ENCODE measurements at regions not wholly inside any gene's neighbourhood (a gene's known extent, or its start where the extent isn't known, plus 50 kb on each side); places are given as distances from the start of the nearest gene placed in this dataset.
A peak's percentile ranks its signal among the peaks of the same experiment; 100 is the strongest.
"Not testable (repeated sequence)": the region's sequence is repeated elsewhere in the genome, so short reads cannot be mapped to it uniquely, and the experiment has no call there.

DNA sequence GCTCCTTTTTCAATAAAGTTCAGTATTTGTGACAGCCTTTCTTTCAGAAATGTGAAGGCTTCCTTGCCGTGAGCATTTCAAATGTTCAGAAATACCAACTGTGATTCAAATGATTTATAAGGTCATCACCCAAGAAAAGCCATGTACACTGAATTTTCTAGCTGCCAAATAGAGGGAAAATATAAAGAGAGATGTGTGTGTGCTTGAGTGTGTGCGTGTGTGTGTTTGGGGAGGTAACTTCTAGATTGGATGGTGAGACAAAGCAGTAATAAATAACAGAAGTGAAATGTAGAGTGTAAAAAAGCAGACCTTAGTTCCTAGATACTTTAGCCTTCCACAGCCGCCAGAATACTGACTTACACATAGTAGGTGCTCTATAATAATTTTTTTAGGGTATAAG, 577.4 kb downstream of the TBL1XR1 start:
- no peak for DNase-seq

DNA sequence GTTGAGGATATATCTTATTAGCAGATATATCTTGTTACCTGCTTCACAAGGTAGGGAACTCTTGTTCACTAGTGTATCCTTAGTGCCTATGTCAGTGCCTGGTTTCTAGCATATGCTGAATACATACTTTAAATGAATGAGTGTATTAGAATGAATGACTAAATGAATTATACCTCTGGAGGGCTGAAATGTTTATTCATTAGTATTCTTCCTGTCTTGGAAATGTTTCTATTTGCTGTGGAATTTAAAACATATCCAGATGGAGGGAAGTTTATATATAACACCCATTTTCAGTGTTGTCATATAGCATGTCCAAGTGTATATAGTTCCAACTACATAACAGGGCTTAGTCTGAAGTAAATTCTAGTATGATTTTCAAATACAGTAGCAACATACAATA, 581.5 kb downstream of the TBL1XR1 start:
- no peak for DNase-seq

DNA sequence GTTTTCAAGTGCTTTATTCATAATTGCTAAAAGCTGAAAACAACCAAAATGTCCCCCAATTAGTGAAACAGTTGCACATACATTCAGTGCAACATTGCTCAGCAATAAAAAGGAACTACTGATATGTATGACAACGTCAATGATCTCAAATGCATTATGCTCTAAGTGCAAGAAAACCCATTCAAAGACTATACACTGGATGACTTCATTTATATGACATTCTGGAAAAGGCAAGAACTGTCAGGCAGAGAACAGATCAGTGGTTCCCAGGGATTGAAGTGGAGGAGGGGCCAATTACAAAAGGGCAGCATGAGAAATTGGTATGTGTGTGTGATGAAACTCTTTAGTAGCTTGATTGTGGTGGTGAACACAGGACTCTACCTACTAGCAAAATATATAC, 585.6 kb downstream of the TBL1XR1 start:
- no peak for DNase-seq

DNA sequence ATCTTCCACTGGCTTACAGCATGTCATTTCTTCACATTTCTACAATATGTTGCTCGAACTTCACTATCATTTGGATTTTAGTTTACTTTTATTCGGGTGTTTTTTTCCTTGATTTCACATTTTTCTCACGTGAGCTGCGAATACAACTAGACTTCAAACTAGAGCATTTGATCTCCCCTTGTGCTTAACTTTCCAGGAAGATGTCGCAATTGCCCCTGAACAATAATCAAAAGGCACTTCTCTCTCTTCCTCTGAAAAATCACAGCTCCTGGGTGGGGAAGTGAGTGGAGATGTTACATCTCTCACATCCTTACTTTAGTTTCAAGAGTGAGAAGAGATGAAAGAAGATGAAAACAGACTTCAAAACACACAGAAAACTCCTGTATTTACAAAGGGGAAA, 587.9 kb downstream of the TBL1XR1 start:
- no peak for DNase-seq

GRCh38 chr3:176605553-176605952, 591.7 kb downstream of the TBL1XR1 start:
- not testable (repeated sequence) for DNase-seq

DNA sequence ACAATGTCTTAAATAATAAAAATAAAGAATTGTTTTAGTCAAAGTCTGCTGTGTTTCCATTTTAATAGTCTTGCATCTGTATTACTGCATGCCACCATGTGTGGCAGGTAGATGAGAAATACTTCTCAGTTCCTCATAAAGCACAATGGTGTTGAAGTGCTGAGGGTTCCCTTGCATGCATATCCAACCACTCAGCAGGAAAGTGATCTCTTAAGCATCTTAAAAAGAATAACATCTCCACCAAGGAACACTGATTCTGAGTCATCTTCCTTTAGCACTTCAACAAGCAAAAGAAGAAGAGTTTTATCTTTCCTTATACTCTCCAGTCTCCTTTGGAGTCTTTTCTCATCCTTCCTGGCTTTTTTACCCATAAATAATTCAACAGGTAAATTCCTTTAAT, 602.0 kb downstream of the TBL1XR1 start:
- DNase-seq, result no peak

DNA sequence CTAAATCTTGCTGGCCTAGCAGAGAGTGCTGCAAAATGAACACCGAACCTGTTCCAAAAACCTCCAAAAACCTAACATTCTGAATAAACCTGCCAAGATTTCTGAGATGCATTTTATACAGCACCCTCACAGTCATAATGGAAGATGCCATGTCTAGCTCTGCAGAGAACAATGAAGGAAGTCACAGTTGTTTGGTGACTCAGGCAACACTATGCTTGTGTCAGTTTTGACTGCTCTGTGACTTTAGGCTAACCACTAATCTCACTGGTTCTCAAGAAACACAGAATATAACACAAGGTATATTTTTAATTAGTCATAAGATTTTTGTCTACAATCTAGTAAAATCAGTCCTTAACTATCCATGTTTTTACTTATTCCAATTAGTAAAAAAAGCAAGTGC, 606.6 kb downstream of the TBL1XR1 start:
- no peak for DNase-seq

DNA sequence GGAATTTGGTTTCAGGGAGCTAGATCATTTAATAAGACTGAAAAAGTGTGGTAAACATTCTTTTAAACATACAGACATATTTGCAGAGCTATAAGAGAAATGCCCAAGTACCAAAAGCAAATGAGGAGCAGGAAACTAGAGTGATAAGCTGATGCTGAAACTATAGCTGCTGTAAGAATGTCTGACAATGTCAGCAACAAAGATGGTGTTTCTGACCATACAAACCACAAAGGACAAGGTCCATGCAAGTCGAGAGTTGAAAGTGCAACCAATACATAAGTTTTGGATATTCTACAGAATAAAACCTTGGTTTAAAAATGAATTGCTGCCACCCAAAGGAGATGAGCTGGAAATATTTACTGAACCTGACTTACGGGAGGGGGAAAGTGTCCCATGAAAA, 610.2 kb downstream of the TBL1XR1 start:
- DNase-seq, result no peak

GRCh38 chr3:176584413-176585176, 612.7 kb downstream of the TBL1XR1 start:
- no peak for DNase-seq

- DNase-seq, result no peak
These were observed 613.3 kb downstream of the TBL1XR1 start for GRCh38 chr3:176583956-176584355.

GRCh38 chr3:176581589-176581988, 615.7 kb downstream of the TBL1XR1 start:
- DNase-seq, result no peak

DNA sequence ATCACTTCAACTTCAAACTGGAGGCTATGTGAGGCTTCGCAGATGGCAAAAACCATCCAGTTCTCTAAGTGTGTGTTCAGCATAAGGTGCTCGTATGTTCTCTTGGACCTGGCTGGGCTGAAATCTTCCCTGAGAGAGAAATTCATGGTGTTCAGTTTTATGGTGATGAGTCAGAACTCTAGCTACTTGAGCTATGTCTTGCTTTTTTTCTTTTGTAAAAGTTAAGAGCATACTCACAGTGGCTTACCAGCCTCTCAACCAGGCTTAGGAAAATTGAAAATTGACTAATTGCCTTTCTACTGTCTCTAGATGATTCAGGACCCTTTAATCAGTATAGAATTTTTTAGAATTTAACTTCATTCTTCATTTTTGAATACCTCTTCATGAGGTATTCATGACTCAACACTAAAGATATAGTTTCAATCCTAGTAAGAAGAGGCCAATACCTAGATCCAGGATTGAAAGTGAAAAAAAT, 617.5 kb downstream of the TBL1XR1 start:
- DNase-seq, result no peak

GRCh38 chr3:176578316-176578715, 619.0 kb downstream of the TBL1XR1 start:
- DNase-seq, result no peak

DNA sequence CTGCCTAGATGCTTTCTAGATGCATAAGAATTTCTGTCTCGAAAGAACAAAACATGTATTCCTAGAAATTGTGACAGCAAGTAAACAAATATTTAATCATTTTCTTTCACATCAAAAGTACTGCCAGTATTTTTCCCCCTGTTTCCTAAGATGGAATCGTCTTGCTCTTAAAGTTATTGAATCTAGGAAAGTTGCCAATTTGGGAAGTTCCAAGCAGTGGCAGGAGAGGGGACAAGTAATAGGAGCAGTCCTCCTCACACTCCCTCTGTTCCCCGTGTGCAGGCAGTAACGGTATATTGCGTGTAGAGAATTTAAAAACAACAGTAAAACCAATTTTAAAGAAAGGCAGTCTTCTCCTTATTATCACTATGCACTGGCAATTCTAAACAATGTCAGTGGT, 619.8 kb downstream of the TBL1XR1 start:
- DNase-seq, result no peak

- no peak for DNase-seq
These were observed 622.5 kb downstream of the TBL1XR1 start for GRCh38 chr3:176574786-176575185.

DNA sequence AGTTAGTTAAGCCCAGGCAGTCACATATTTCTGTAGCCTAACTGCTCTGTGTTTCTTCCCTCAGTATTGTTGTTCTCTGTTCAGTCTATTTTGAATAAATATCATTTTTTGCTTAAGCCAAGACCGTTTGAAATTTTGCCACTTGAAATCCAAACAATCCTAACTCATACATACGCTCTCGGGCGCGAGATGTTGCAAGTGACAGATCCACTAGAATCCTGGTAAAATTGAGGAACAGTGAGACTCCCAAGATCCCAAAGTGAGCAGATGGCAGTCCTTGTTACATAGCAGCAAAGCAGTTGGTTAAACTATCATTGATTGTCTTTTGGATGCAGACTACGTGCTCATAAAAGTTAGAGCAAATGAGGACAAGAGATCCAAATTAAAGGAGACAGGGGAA, 625.4 kb downstream of the TBL1XR1 start:
- DNase-seq, result peak; percentile 14

DNA sequence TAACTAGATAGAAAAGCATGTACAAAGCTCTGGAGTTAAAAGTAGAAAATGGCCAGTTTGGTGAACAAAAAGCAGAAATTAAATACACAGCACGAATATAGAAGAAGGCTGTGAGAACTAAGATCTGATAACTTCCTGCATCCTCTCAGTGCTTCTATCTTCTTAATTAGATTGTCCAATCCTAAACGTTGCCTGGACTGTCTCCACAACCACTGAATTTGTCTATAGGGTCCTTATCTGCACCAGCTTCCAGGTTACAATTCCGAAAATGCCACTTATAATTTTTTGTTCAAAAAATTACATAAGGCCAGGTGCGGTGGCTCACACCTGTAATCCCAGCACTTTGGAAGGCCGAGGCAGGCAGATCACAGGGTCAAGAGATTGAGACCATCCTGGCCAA, 626.3 kb downstream of the TBL1XR1 start:
- no peak for DNase-seq

DNA sequence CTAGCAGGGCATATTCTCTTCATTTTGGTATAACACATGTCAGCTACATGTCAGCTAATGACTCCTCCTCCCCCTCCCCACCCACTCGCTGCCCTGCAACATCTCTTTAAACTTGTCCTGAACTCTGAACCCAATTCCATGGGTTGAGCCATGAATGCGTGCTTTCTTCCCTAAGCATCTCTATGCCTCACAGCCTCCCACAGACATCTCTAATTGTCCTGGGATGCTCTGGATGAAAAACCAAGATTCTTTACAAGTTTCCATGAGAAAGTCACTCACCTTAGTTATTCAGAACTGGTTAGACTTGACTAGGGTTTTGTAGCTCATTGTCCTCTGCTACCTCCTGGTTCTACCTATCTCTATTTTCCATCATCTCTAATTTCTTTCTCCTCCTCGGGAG, 629.1 kb downstream of the TBL1XR1 start:
- no peak for DNase-seq

DNA sequence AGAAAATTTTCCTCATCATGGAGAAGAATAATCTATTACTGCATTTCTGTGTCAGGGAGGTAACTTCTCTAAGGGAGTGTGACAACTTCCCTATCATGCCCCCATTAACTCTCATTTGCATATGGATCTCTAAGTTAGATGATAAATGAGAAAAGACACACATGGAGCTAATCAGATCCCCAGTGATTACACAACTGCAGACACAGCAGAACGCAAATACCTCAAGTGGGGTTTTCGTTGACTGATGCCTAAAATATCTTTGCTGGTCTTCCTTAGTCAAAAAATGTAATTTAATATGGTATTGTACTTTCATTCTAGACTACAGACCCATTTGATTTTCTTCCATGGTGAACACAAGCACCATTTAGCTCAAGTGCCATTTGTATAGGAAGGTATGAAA, 630.5 kb downstream of the TBL1XR1 start:
- no peak for DNase-seq

DNA sequence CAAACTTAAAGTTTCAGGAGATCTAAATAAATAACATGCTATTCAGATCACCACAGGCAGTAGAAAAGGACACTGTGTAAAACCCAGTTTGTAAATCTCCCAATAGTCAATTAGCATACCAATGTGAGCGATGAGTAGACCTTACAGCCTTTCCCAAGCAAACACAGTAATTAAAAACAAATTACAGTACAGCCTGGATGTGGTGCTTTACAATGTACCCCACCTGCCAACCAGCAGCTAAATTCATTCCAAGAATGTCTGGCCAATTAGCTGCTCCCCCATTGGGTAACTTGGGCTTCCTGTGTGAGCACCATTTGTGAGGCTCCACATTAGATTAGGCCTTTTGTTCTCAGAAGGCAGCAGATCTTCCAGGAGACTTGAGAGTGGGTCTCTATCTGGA, 635.0 kb downstream of the TBL1XR1 start:
- DNase-seq, result peak; percentile 13

GRCh38 chr3:176561826-176562225, 635.5 kb downstream of the TBL1XR1 start:
- DNase-seq, result peak; percentile 70

- DNase-seq, result no peak
These were observed 642.3 kb downstream of the TBL1XR1 start for GRCh38 chr3:176554791-176555654.

DNA sequence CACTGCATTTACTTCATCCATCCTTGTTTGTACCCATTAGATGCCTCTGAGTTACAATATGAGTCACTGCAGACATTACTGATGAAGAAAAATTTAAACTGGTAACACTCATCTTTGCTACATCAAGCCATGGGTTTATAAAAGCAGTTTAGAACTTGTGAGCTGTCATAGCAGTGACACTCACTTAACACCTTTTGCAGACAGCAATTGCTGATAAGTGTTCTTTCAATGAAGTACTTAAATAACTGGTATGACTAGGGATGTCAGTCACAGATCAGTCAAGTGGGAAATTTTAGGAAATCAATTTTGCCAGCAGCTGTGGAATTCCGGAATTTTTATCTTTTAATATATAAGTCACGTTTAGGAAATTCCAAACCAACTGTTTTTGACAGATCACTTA, 643.0 kb downstream of the TBL1XR1 start:
- DNase-seq, result no peak

DNA sequence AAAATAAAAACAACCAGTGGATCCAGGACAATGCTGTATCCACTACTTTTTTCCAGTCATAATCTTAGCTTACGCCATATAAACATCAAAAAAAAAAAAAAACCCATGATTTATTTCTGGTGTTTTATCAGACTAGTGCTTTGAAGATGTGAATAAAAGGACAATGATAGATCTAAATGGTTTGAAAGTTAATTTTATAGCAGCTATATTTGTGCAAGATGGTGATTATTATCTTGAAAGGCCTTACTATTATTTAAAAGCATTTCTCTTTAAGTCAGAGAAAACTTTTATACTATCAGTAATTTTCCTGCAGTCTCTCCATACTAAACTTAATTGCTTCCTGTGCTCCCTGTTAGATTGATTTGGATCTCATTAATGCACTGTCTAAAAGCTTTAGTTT, 670.3 kb downstream of the TBL1XR1 start:
- no peak for DNase-seq
